Prostate gland (tissue), 2 donors: ENCODE measurements at regions not wholly inside any gene's neighbourhood (a gene's known extent, or its start where the extent isn't known, plus 50 kb on each side); places are given as distances from the start of the nearest gene placed in this dataset.

ENCODE experiments used
- DNase-seq: peaks from one replicate; pipeline ENCODE4 v3.0.0-alpha.2; 2019; ENCODE audit warnings: low spot score
- H3K27ac ChIP-seq, 2 donors: fragments of 200-600 bp; sonication (generic); 2 replicates each; pipeline ENCODE4 v1.5.1; 2017 to 2019
- H3K27me3 ChIP-seq: fragments of 200-600 bp; sonication (generic); replicated peaks from 2 replicates; pipeline ENCODE4 v1.5.1; 2019; ENCODE audit not compliant: insufficient read depth
- H3K36me3 ChIP-seq, 2 donors: fragments of 200-600 bp; sonication (generic); 1 replicate in 1 of 2; 2 replicates in 1 of 2; pipeline versions ENCODE4 v1.5.1 to v1.8.1; 2017 to 2019
- H3K4me1 ChIP-seq: fragments of 200-600 bp; sonication (generic); replicated peaks from 2 replicates; pipeline ENCODE4 v1.5.1; 2019
- H3K4me3 ChIP-seq, 2 donors: fragments of 200-600 bp; sonication (generic); 2 replicates each; pipeline ENCODE4 v1.5.1; 2017 to 2019
- H3K9me3 ChIP-seq: fragments of 200-600 bp; sonication (generic); 2 replicates; pipeline ENCODE4 v1.5.1; 2017
- POLR2A ChIP-seq: fragments of 450-650 bp; IDR thresholded peaks from one replicate; pipeline ENCODE4 v1.6.1; 2016; ENCODE audit warnings: antibody characterized with exemption, mild to moderate bottlenecking
- POLR2AphosphoS5 ChIP-seq: sonication (generic); formaldehyde crosslinking; IDR thresholded peaks from one replicate; pipeline ENCODE4 v1.6.1; 2017; ENCODE audit warnings: antibody characterized with exemption
- WGBS: methylation state at CpG from one replicate; pipeline ENCODE4 v1.1.5; 2018; 5-methylcytosine and 5-hydroxymethylcytosine counted together
- intact Hi-C: fragments of 100-400 bp; cut with DNase I; formaldehyde crosslinking; loops from one replicate; pipeline ENCODE4 v1.14.2; 2022
- TF ChIP-seq, protein P1 (sequence below), 4 experiments: fragments of 200-600 bp in 2 of 4; fragments of 450-650 bp in 2 of 4; sonication (generic) in 2 of 4; IDR thresholded peaks; 1 replicate in 3 of 4; 2 replicates in 1 of 4; pipeline ENCODE4 v1.5.1; 2016 to 2019; ENCODE audit warnings: antibody characterized with exemption in 4 of 4, mild to moderate bottlenecking in 2 of 4, moderate library complexity in 2 of 4

DNA sequence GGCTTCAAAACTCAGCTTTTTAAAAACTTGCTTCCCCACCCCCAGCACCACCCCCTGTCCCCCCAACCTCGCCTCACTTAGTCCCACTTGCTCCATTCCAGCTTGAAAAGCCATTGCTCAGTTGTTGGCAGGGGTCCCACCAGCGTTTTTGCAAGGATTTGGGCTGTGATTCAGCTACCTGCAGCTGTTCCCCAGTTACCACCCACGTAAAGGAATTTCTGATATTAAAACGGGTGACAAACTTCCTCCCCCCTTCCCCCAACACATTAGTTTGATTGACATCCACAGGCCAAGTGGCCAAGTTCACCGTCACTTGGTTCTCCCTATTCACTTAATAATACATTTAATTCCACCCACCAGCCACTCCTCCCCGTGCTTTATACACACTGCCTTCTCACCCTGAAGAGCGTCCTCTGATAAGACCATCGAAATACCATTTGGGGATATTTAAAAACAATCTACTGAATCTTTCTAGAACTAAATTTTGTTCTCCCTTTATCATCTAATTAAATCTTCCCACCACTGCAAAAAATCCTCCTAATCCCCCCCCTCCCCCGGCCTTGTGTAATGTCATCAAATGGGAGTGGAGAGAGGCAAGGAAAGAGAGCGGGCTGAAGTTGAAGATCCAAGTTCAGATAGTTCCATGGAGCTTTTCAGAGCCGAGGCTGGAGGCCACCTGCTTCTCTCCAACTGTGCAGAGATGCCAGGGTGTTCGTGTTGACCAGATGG, 55.1 kb downstream of the SOX9 start:
- 45% methylated on average over 12 of the region's 12 CpGs for WGBS
- H3K9me3 ChIP-seq, result no peaks in the 10 kb centered on the region
- no peak for DNase-seq
- H3K36me3 ChIP-seq, result no peaks in the 10 kb centered on the region
- no peaks in the 10 kb centered on the region for H3K4me1 ChIP-seq
- H3K4me3 ChIP-seq, result no peak overlapping the region
- no peaks in the 10 kb centered on the region for H3K27me3 ChIP-seq
- intact Hi-C loops, result no loop called here
- TF ChIP-seq POLR2AphosphoS5 (no peak), POLR2A (no peak)
- TF ChIP-seq, protein P1, sequence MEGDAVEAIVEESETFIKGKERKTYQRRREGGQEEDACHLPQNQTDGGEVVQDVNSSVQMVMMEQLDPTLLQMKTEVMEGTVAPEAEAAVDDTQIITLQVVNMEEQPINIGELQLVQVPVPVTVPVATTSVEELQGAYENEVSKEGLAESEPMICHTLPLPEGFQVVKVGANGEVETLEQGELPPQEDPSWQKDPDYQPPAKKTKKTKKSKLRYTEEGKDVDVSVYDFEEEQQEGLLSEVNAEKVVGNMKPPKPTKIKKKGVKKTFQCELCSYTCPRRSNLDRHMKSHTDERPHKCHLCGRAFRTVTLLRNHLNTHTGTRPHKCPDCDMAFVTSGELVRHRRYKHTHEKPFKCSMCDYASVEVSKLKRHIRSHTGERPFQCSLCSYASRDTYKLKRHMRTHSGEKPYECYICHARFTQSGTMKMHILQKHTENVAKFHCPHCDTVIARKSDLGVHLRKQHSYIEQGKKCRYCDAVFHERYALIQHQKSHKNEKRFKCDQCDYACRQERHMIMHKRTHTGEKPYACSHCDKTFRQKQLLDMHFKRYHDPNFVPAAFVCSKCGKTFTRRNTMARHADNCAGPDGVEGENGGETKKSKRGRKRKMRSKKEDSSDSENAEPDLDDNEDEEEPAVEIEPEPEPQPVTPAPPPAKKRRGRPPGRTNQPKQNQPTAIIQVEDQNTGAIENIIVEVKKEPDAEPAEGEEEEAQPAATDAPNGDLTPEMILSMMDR (IDR thresholded peaks at IDR 0.05), result no peak
- H3K27ac ChIP-seq, result peak overlapping the region in 1 of 2 donors; percentile 26

DNA sequence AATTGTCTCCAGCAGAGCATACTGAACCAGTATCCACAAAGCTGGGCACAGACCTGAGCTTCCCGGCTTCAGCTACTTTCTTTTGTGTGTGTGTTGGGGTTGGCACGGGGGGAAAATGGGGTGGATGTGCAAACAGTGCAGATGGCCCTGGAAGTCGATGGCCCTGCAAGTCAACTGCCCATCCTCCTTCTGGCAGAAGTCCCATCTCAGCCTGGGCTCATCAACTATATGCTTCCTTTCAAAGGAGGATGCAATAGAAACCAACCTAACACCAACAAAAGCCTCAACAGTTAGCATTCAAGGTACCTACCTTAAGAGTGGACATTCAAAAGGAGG, 55.7 kb downstream of the SOX9 start:
- no peak for DNase-seq
- no peak overlapping the region for H3K27ac ChIP-seq

DNA sequence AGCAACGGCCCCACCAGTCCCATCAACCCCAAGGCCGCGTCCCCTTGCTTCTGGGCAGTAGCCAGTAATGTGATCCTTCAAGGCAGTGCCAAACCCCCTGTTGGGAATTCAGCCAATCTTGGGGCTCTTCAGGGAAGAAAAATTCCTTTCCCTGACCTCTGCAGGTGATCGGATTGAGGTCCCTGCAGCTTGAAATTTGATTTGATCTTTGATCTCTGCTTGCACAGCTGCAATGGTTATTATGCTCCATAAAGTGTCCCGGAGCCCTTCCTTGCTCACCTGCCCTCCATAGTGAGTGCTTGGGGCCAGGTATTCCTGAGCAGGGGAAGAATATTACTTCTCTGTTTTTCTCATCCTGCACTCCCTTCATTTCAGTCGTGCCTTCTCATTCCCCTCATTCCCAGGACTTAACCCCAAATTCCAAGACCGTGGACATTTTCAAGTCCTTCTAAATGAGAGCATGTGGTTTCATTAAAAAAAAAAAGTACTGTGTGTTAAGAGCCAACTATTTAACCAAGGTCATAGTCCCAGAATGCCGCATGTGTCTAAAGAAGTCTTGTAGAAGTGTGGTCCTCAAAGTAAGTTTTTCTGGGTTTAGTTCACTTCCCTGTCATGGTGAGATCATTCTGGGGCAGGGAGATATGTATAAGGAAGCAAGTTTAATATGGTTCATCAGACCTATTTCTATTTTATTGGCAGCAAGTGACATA, 56.3 kb downstream of the SOX9 start:
- no peak for TF ChIP-seq POLR2AphosphoS5
- no peak for TF ChIP-seq POLR2A
- TF ChIP-seq, protein P1 (IDR thresholded peaks at IDR 0.05), result no peak
- intact Hi-C loops, result no loop called here
- Histone ChIP-seq H3K4me3 (no peak overlapping the region), H3K4me1 (no peaks in the 10 kb centered on the region), H3K27me3 (no peaks in the 10 kb centered on the region), H3K27ac (no peak overlapping the region), H3K9me3 (no peaks in the 10 kb centered on the region), H3K36me3 (no peaks in the 10 kb centered on the region)
- no peak for DNase-seq
- WGBS, result 67% methylated on average over 8 of the region's 8 CpGs

More for the DNA sequence above, 55.7 kb downstream of the SOX9 start:
- H3K36me3 ChIP-seq, result no peaks in the 10 kb centered on the region
- no peaks in the 10 kb centered on the region for H3K9me3 ChIP-seq
- TF ChIP-seq POLR2AphosphoS5 (no peak), POLR2A (no peak)
- TF ChIP-seq, protein P1 (IDR thresholded peaks at IDR 0.05), result no peak
- intact Hi-C loops, result no loop called here
- H3K27me3 ChIP-seq, result no peaks in the 10 kb centered on the region
- 39% methylated on average over 3 of the region's 3 CpGs for WGBS
- H3K4me3 ChIP-seq, result no peak overlapping the region
- no peaks in the 10 kb centered on the region for H3K4me1 ChIP-seq

DNA sequence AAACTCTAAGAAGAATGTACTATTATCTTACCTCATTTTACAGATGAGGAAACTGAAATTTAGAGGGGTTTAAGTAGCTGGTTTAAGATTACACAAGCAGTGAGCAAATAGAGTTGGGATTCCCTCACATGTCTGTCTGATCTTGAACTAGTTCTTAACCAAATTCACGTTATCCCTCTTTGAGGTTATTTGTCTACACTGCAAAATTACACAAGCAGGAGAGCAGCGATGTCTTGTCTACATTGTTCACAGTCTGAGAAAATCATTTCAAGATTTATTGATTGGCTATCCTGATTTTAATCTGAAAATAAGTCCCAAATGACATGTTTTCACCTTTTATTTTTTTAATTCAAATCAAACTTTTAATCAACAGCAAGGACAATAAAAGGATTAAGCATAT, 56.9 kb downstream of the SOX9 start:
- 77% methylated on average over 2 of the region's 2 CpGs for WGBS
- no peak overlapping the region for H3K27ac ChIP-seq
- H3K36me3 ChIP-seq, result no peaks in the 10 kb centered on the region
- TF ChIP-seq POLR2AphosphoS5 (no peak), POLR2A (no peak)
- DNase-seq, result no peak
- H3K27me3 ChIP-seq, result no peaks in the 10 kb centered on the region
- H3K4me3 ChIP-seq, result no peak overlapping the region
- H3K4me1 ChIP-seq, result no peaks in the 10 kb centered on the region
- H3K9me3 ChIP-seq, result no peaks in the 10 kb centered on the region
- intact Hi-C loops, result no loop called here

DNA sequence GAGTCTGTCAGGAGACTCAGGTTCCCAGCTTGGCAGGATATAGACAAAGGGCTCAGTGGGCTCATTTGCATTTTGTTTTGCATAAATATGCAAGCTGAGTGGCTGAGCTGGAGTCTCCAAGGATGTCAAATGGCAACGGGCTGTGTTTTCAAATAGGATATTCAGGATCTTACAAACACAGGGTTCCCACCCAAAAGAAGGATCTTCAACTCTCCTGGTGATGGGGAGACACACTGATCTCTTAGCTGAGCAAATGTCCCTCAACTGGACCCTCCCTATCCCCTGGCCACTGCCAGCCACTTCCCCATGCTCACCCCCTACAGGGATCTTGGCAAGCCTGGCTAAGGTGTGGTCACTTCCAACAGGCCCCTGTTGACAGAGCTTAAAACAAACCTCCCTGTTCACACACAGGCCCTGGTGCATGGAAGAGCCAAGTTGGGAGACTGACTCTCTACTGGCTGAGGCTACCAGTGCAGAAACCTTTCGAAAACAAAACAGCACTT, 61.6 kb downstream of the SOX9 start:
- WGBS, result 63% methylated on average over 2 of the region's 2 CpGs
- H3K4me1 ChIP-seq, result peaks cover 2% of the 10 kb centered on the region
- H3K27me3 ChIP-seq, result no peaks in the 10 kb centered on the region
- intact Hi-C loops, result no loop called here
- H3K36me3 ChIP-seq, result no peaks in the 10 kb centered on the region
- H3K4me3 ChIP-seq, result no peak overlapping the region
- peak; percentile 47 for DNase-seq
- H3K27ac ChIP-seq, result peak overlapping the region; percentile 45 to 46
- H3K9me3 ChIP-seq, result no peaks in the 10 kb centered on the region
- TF ChIP-seq, protein P1 (IDR thresholded peaks at IDR 0.05), result no peak
- TF ChIP-seq POLR2AphosphoS5 (no peak), POLR2A (no peak)
